HG03175 (cell line): ENCODE measurements at regions not wholly inside any gene's neighbourhood (a gene's known extent, or its start where the extent isn't known, plus 50 kb on each side); places are given as distances from the start of the nearest gene placed in this dataset.
"Not testable (repeated sequence)": the region's sequence is repeated elsewhere in the genome, so short reads cannot be mapped to it uniquely, and the experiment has no call there.

Experiments used
- ATAC-seq: cut with Tn5 transposase; IDR thresholded peaks from one replicate; pipeline ENCODE4 v1.9.1; 2021; ENCODE audit warnings: mild to moderate bottlenecking, moderate library complexity; ENCODE audit not compliant: unreplicated experiment

GRCh38 chr4:170736710-170737109 lies 647.0 kb upstream of the AADAT start:
- ATAC-seq, result no peak

- no peak for ATAC-seq
Observed at GRCh38 chr4:170729897-170730296, 640.1 kb upstream of the AADAT start.

GRCh38 chr4:170729236-170729635 lies 639.5 kb upstream of the AADAT start:
- ATAC-seq, result no peak

GRCh38 chr4:170724191-170724590 lies 634.4 kb upstream of the AADAT start:
- ATAC-seq, result no peak

- ATAC-seq, result no peak
Observed at GRCh38 chr4:170723171-170723570, 633.4 kb upstream of the AADAT start.

GRCh38 chr4:170721812-170722373 lies 632.1 kb upstream of the AADAT start:
- ATAC-seq, result no peak

GRCh38 chr4:170716868-170717267 lies 627.1 kb upstream of the AADAT start:
- no peak for ATAC-seq

GRCh38 chr4:170705907-170706306 lies 616.2 kb upstream of the AADAT start:
- no peak for ATAC-seq

GRCh38 chr4:170700064-170700463 lies 610.3 kb upstream of the AADAT start:
- no peak for ATAC-seq

GRCh38 chr4:170698334-170698733 lies 608.6 kb upstream of the AADAT start:
- ATAC-seq, result peak; percentile 65

GRCh38 chr4:170697845-170698244 lies 608.1 kb upstream of the AADAT start:
- peak; percentile 36 for ATAC-seq

GRCh38 chr4:170697045-170697444 lies 607.3 kb upstream of the AADAT start:
- ATAC-seq, result no peak

- ATAC-seq, result no peak
Observed at GRCh38 chr4:170691168-170691567, 601.4 kb upstream of the AADAT start.

- no peak for ATAC-seq
Observed at GRCh38 chr4:170687751-170688150, 598.0 kb upstream of the AADAT start.

- ATAC-seq, result not testable (repeated sequence)
Observed at GRCh38 chr4:170685701-170686100, 595.9 kb upstream of the AADAT start.

GRCh38 chr4:170682558-170683294 lies 593.0 kb upstream of the AADAT start:
- no peak for ATAC-seq

- not testable (repeated sequence) for ATAC-seq
Observed at GRCh38 chr4:170682087-170682486, 592.3 kb upstream of the AADAT start.

- no peak for ATAC-seq
Observed at GRCh38 chr4:170675568-170676262, 586.0 kb upstream of the AADAT start.

GRCh38 chr4:170674176-170674575 lies 584.4 kb upstream of the AADAT start:
- no peak for ATAC-seq

- no peak for ATAC-seq
Observed at GRCh38 chr4:170672381-170672965, 582.7 kb upstream of the AADAT start.

- no peak for ATAC-seq
Observed at GRCh38 chr4:170671171-170671570, 581.4 kb upstream of the AADAT start.

GRCh38 chr4:170667814-170668213 lies 578.1 kb upstream of the AADAT start:
- no peak for ATAC-seq
